Pancreas (tissue), 10 donors: ENCODE measurements at regions not wholly inside any gene's neighbourhood (a gene's known extent, or its start where the extent isn't known, plus 50 kb on each side); places are given as distances from the start of the nearest gene placed in this dataset.

Source experiments
- ATAC-seq, 4 donors: fragments of 200-7000 bp; cut with Tn5 transposase; one replicate each; pipeline versions ENCODE4 v1.8.0 to v1.9.1; 2020; ENCODE audit warnings: mild to moderate bottlenecking in 4 of 4, moderate library complexity in 4 of 4
- DNase-seq, 6 donors: peaks; one replicate each; pipeline ENCODE4 v3.0.0-alpha.2; 2020
- FAIRE-seq: peaks from 2 replicates; lab custom pipeline; 2012; peaks lifted over from hg19 to GRCh38; lab: Jason Lieb, UNC
- H3K27ac ChIP-seq, 4 donors: fragments of 200-600 bp; sonication (generic); 1 replicate in 3 of 4; 2 replicates in 1 of 4; pipeline versions ENCODE4 v1.5.0 to v1.8.0; 2020
- H3K27me3 ChIP-seq, 4 donors: fragments of 200-600 bp; one replicate each; pipeline ENCODE4 v1.8.0; 2021
- H3K36me3 ChIP-seq, 3 donors: fragments of 200-600 bp; sonication (generic) in 1 of 3; one replicate each; pipeline versions ENCODE4 v1.5.0 to v1.8.0; 2020 to 2021
- H3K4me1 ChIP-seq, 3 donors: fragments of 200-600 bp; one replicate each; pipeline ENCODE4 v1.8.0; 2021
- H3K4me3 ChIP-seq, 4 donors: fragments of 200-600 bp; sonication (generic) in 2 of 4; one replicate each; pipeline versions ENCODE4 v1.5.0 to v1.8.0; 2020 to 2021
- H3K9me3 ChIP-seq, 4 donors: fragments of 200-600 bp; one replicate each; pipeline ENCODE4 v1.8.0; 2021
- WGBS, 2 donors: extraction: QIAGEN DNeasy Blood & Tissue Kit; methylation state at CpG; one replicate each; pipeline ENCODE4 v1.1.7; 2013; 5-methylcytosine and 5-hydroxymethylcytosine counted together
- intact Hi-C, 3 donors: fragments of 100-400 bp; cut with DNase I; formaldehyde crosslinking; loops; one replicate each; pipeline versions ENCODE4 v1.11.1 to v1.14.2; 2022
- TF ChIP-seq, protein P1 (sequence below), 4 donors: fragments of 200-600 bp; sonication (generic) in 3 of 4; IDR thresholded peaks; one replicate each; pipeline versions ENCODE4 v1.5.0 to v1.8.0; 2021; ENCODE audit warnings: antibody characterized with exemption in 4 of 4
- donor health status: healthy with polysubstance abuse.
- donor health status: DM: no; HTN: no; CAD: no; lungs with moderate emphysema.
- donor health status: DM: no; HTN: no; CAD: no.
- donor health status: control.
- donor health status: control.
- donor health status: Bipolar disorder and iron deficiency.
- donor health status: DM: yes; HTN: yes; CAD: no.
- donor health status: DM: no; HTN: no; CAD: no.
- donor health status: DM: no; HTN: no; CAD: no.
- donor health status: DM: yes; HTN: yes; CAD: no.

DNA sequence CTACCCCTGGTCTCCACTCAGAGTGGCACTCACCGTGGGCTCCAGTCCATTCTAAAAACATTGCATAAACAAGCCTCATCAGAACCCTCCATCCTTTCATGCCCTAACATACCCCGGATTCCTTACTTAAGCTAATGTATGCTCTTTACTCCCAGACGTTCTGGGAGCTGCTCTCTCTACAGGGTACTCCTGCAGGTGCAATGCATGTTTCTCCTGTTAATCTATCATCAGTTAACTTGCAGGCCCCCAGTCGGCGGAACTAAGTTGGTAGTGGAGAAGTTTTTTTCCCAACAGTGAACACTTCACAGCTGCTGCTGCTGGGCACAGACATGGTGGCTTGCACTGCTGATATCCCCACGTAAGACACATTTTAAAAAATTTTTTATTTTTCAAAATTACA is 161.6 kb upstream of the FAT1 start:
- Histone ChIP-seq H3K4me1 (no peaks in the 10 kb centered on the region), H3K9me3 (no peaks in the 10 kb centered on the region), H3K27me3 (no peaks in the 10 kb centered on the region), H3K36me3 (no peaks in the 10 kb centered on the region), H3K4me3 (no peak overlapping the region), H3K27ac (no peak overlapping the region)
- ATAC-seq = no peak
- TF ChIP-seq, protein P1, sequence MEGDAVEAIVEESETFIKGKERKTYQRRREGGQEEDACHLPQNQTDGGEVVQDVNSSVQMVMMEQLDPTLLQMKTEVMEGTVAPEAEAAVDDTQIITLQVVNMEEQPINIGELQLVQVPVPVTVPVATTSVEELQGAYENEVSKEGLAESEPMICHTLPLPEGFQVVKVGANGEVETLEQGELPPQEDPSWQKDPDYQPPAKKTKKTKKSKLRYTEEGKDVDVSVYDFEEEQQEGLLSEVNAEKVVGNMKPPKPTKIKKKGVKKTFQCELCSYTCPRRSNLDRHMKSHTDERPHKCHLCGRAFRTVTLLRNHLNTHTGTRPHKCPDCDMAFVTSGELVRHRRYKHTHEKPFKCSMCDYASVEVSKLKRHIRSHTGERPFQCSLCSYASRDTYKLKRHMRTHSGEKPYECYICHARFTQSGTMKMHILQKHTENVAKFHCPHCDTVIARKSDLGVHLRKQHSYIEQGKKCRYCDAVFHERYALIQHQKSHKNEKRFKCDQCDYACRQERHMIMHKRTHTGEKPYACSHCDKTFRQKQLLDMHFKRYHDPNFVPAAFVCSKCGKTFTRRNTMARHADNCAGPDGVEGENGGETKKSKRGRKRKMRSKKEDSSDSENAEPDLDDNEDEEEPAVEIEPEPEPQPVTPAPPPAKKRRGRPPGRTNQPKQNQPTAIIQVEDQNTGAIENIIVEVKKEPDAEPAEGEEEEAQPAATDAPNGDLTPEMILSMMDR (IDR thresholded peaks at IDR 0.05) = no peak
- no peak for FAIRE-seq
- no peak for DNase-seq
- 36 to 42% methylated on average over 6 of the region's 6 CpGs for WGBS, 2 donors
- intact Hi-C loops = no loop called here

DNA sequence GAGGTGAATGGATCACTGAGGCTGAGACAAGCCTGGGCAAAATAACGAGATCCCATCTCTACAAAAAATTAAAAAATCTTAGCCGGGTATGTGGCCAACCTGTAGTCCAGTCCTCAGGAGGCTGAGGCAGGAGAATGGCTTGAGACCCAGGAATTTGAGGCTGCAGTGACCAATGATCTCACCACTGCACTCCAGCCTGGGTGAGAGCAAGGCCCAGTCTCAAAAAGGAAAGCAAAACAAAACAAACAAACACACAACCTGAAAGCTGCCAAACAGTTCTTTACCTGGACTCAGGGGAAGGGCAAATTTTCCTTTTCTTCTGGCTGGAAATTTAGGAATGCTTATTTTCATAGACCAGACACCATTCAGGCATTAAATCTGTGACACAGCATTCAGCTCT is 163.1 kb upstream of the FAT1 start:
- H3K4me1 ChIP-seq = no peaks in the 10 kb centered on the region
- intact Hi-C loops = no loop called here

DNA sequence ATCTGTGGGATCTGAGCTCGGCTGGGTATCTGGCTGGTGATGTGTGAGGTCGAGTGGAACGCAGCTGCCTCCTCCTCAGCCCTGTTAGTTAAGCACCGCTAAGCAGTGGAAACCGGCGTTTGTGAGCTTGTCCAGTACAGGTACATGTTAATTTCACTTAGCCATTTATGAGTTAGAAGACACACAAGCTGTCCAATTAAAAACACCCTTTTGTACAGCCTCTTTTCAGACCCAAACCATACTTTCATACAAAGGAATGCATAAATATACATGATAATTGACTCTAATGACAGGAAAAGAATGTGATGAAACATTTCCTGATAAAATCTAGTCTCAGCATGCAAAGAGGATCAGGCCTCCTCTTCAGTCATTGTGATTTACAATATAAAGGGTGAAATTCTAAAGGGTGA is 163.6 kb upstream of the FAT1 start:
- H3K36me3 ChIP-seq = no peaks in the 10 kb centered on the region
- H3K4me3 ChIP-seq = no peak overlapping the region
- H3K27ac ChIP-seq = no peak overlapping the region
- H3K4me1 ChIP-seq = no peaks in the 10 kb centered on the region
- DNase-seq = no peak
- 81 to 83% methylated on average over 6 of the region's 6 CpGs for WGBS, 2 donors
- H3K27me3 ChIP-seq = no peaks in the 10 kb centered on the region
- TF ChIP-seq, protein P1 (IDR thresholded peaks at IDR 0.05) = no peak
- intact Hi-C loops = no loop called here
- no peak for FAIRE-seq
- H3K9me3 ChIP-seq = no peaks in the 10 kb centered on the region
- no peak for ATAC-seq

More for the DNA sequence above, 163.1 kb upstream of the FAT1 start:
- Histone ChIP-seq H3K27me3 (no peaks in the 10 kb centered on the region), H3K4me3 (no peak overlapping the region), H3K9me3 (no peaks in the 10 kb centered on the region), H3K36me3 (no peaks in the 10 kb centered on the region), H3K27ac (no peak overlapping the region)
- TF ChIP-seq, protein P1 (IDR thresholded peaks at IDR 0.05) = no peak
- FAIRE-seq (no peak), ATAC-seq (no peak), DNase-seq (no peak)
- 91 to 92% methylated on average over 2 of the region's 2 CpGs for WGBS, 2 donors

DNA sequence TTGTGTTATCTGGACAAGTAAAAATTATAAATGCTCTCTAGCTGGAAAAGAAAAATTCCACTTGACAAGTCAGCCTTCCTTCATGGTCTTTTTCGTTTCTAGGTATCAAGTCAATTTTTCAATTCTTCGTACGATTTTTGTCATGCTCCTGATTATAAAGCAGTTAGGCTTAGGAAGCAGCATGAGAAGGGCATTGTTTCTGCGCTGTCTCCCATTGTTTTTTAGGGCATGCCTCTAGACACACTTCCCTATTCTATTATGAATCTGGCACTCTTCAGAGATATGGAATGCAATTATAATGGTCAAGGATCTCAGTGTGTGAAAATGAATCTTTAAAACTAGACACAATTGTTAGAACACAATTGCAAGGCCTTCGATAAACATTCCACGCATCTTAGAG is 164.1 kb upstream of the FAT1 start:
- Histone ChIP-seq H3K4me3 (no peak overlapping the region), H3K9me3 (no peaks in the 10 kb centered on the region), H3K27me3 (no peaks in the 10 kb centered on the region), H3K27ac (no peak overlapping the region), H3K4me1 (no peaks in the 10 kb centered on the region), H3K36me3 (no peaks in the 10 kb centered on the region)
- WGBS, 2 donors = 81 to 83% methylated on average over 6 of the region's 6 CpGs
- intact Hi-C loops = no loop called here
- FAIRE-seq = no peak
- no peak for DNase-seq
- no peak for ATAC-seq
- TF ChIP-seq, protein P1 (IDR thresholded peaks at IDR 0.05) = no peak

DNA sequence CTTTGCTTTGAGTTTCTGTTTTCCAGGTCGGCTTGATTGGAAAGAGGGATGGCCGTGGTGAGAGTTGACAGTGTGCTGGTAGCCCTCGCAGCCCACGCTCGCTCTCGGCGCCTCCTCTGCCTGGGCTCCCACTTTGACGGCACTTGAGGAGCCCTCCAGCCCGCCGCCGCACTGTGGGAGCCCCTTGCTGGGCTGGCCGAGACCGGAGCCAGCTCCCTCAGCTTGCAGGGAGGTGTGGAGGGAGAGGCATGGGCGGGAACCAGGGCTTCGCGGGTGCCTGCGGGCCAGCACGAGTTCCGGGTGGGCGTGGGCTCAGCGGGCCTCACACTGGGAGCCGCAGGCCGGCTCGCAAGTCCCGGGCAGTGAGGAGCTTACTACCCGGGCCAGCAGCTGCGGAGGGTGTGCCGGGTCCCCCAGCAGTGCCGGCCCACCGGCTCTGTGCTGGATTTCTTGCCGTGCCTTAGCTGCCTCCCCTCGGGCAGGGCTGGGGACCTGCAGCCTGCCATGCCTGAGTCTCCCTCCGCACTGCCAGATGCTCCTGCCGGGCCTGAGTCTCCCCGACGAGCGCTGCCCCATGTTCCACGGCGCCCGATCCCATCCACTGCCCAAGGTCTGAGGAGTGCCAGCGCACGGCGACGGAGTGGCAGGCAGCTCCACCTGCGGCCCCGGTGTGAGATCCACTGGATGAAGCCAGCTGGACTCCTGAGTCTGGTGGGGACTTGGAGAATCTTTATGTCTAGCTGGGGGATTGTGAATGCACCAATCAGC is 166.4 kb upstream of the FAT1 start:
- H3K36me3 ChIP-seq = no peaks in the 10 kb centered on the region
- TF ChIP-seq, protein P1 (IDR thresholded peaks at IDR 0.05) = no peak
- ATAC-seq (no peak), DNase-seq (peak in 1 of 6 donors; percentile 56), FAIRE-seq (no peak)
- H3K27ac ChIP-seq = no peak overlapping the region
- H3K4me1 ChIP-seq = no peaks in the 10 kb centered on the region
- intact Hi-C loops = no loop called here
- no peak overlapping the region for H3K4me3 ChIP-seq
- no peaks in the 10 kb centered on the region for H3K27me3 ChIP-seq
- H3K9me3 ChIP-seq = no peaks in the 10 kb centered on the region
- WGBS, 2 donors = 93 to 95% methylated on average over 44 to 46 of the region's 46 CpGs
